ENCODE measurements at regions not wholly inside any gene's neighbourhood (a gene's known extent, or its start where the extent isn't known, plus 50 kb on each side); places are given as distances from the start of the nearest gene placed in this dataset.

- TF ChIP-seq CTCF (IDR thresholded peaks at IDR 0.05; ENCODE audit: unreplicated experiment): no peak
- Mint-ChIP-seq H3K27me3 (ENCODE audit: unreplicated experiment) (peaks cover 4% of the 10 kb centered on the region), H3K9me3 (ENCODE audit: unreplicated experiment) (peaks cover 5% of the 10 kb centered on the region), H3K4me3 (ENCODE audit: unreplicated experiment) (no peak overlapping the region), H3K36me3 (ENCODE audit: low read depth, unreplicated experiment) (peaks cover 3% of the 10 kb centered on the region), H3K27ac (ENCODE audit: unreplicated experiment) (no peak overlapping the region), H3K4me1 (ENCODE audit: unreplicated experiment) (no peaks in the 10 kb centered on the region)
- DNase-seq (ENCODE audit: low spot score): no peak
These were observed 710.1 kb downstream of the SQOR start for GRCh38 chr15:46344915-46345314.

DNA sequence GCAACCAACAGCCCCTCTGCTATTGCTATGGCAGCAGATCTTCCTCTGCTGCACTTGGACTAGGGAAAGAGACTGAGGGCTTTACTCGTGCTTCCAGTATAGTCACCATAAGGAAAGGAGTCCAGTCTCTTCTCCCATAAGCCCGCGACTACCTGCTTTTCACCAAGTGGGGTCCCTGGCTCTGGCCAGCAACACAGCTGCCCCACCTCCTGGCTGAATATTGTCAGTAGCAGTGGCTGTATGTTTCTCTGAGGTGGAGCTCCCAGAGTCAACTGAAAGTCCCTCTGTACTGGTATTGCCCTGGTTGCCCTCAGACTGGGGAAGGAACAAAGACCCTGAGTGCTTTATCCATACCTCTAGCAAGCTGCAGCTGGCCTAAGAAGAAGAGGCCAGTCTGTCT is 719.6 kb downstream of the SQOR start:
- Mint-ChIP-seq H3K4me3 (ENCODE audit: unreplicated experiment) (no peak overlapping the region), H3K9me3 (ENCODE audit: unreplicated experiment) (peaks cover 6% of the 10 kb centered on the region), H3K36me3 (ENCODE audit: low read depth, unreplicated experiment) (no peaks in the 10 kb centered on the region), H3K4me1 (ENCODE audit: unreplicated experiment) (no peaks in the 10 kb centered on the region), H3K27ac (ENCODE audit: unreplicated experiment) (no peak overlapping the region), H3K27me3 (ENCODE audit: unreplicated experiment) (no peaks in the 10 kb centered on the region)
- DNase-seq (ENCODE audit: low spot score): no peak
- no peak for TF ChIP-seq CTCF (IDR thresholded peaks at IDR 0.05; ENCODE audit: unreplicated experiment)

DNA sequence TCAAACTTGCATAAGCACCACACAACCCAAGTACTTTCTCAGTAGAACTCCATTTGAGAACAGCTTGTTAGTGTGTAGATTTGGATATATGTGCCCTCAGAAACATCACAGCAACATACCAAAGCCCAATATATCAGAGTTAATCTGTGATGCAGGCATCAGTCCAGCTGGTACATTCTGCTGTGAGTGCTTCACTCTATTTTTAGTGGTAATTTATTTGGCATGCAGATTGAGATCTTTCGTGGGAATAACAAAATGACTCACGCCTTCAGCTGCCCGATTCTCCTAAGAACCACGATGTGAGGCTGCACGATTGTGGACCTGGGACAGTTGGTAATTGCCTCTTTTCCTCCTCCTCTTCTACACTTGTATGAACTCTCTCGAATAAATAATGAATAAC is 730.7 kb downstream of the SQOR start:
- no peak overlapping the region for H3K4me3 Mint-ChIP-seq (ENCODE audit: unreplicated experiment)
- no peak for DNase-seq (ENCODE audit: low spot score)
- no peak for TF ChIP-seq CTCF (IDR thresholded peaks at IDR 0.05; ENCODE audit: unreplicated experiment)
- H3K36me3 Mint-ChIP-seq (ENCODE audit: low read depth, unreplicated experiment): no peaks in the 10 kb centered on the region
- H3K4me1 Mint-ChIP-seq (ENCODE audit: unreplicated experiment): no peaks in the 10 kb centered on the region
- H3K9me3 Mint-ChIP-seq (ENCODE audit: unreplicated experiment): peaks cover under 1% of the 10 kb centered on the region
- H3K27me3 Mint-ChIP-seq (ENCODE audit: unreplicated experiment): peaks cover 2% of the 10 kb centered on the region
- no peak overlapping the region for H3K27ac Mint-ChIP-seq (ENCODE audit: unreplicated experiment)

- Mint-ChIP-seq H3K4me1 (ENCODE audit: unreplicated experiment) (no peaks in the 10 kb centered on the region), H3K27me3 (ENCODE audit: unreplicated experiment) (peaks cover 2% of the 10 kb centered on the region), H3K9me3 (ENCODE audit: unreplicated experiment) (peaks cover 9% of the 10 kb centered on the region), H3K36me3 (ENCODE audit: low read depth, unreplicated experiment) (no peaks in the 10 kb centered on the region), H3K4me3 (ENCODE audit: unreplicated experiment) (no peak overlapping the region), H3K27ac (ENCODE audit: unreplicated experiment) (no peak overlapping the region)
- no peak for TF ChIP-seq CTCF (IDR thresholded peaks at IDR 0.05; ENCODE audit: unreplicated experiment)
- no peak for DNase-seq (ENCODE audit: low spot score)
These were observed 731.7 kb downstream of the SQOR start for GRCh38 chr15:46366360-46367007.

- DNase-seq (ENCODE audit: low spot score): no peak
- Mint-ChIP-seq H3K4me1 (ENCODE audit: unreplicated experiment) (no peaks in the 10 kb centered on the region), H3K27ac (ENCODE audit: unreplicated experiment) (no peak overlapping the region), H3K9me3 (ENCODE audit: unreplicated experiment) (peaks cover 7% of the 10 kb centered on the region), H3K4me3 (ENCODE audit: unreplicated experiment) (no peak overlapping the region), H3K36me3 (ENCODE audit: low read depth, unreplicated experiment) (no peaks in the 10 kb centered on the region), H3K27me3 (ENCODE audit: unreplicated experiment) (no peaks in the 10 kb centered on the region)
- no peak for TF ChIP-seq CTCF (IDR thresholded peaks at IDR 0.05; ENCODE audit: unreplicated experiment)
These were observed 749.1 kb downstream of the SQOR start for GRCh38 chr15:46383978-46384377.

Data from endothelial cell (in vitro differentiated cells).